A549 (cell line): ENCODE measurements at regions not wholly inside any gene's neighbourhood (a gene's known extent, or its start where the extent isn't known, plus 50 kb on each side); places are given as distances from the start of the nearest gene placed in this dataset.

ENCODE experiments used
- ATAC-seq, 2 experiments: fragments of 200-7000 bp in 1 of 2; fragments of >200 bp in 1 of 2; cut with Nextera tagmentation in 1 of 2; cut with Tn5 transposase in 1 of 2; 3 replicates each; pipeline versions ENCODE4 v1.8.0 to v1.9.1; 2018 to 2020; ENCODE audit warnings: mild to moderate bottlenecking in 1 of 2, moderate library complexity in 1 of 2
- CTCF ChIA-PET: fragments of 300-600 bp; sonication (Branson Sonifier 250); formaldehyde crosslinking; extraction: SDS; loops from one replicate; lab custom pipeline; 2021; ENCODE audit warnings: antibody characterized with exemption, inconsistent platforms; lab: Yijun Ruan, JAX
- POLR2A ChIA-PET: fragments of 350-600 bp; formaldehyde crosslinking; extraction: SDS; loops from one replicate; lab custom pipeline; 2021; ENCODE audit warnings: antibody characterized with exemption, inconsistent platforms; lab: Yijun Ruan, JAX
- DNase-seq, 2 experiments: peaks; one replicate each; pipeline versions ENCODE4 v3.0.0 to v3.0.0-alpha.2; 2011 to 2016; ENCODE audit warnings: low read depth in 1 of 2, low spot score in 1 of 2
- FAIRE-seq: peaks from 2 replicates; lab custom pipeline; 2011; peaks lifted over from hg19 to GRCh38; lab: Jason Lieb, UNC
- H3K27ac ChIP-seq, 2 experiments: fragments of >200 bp; sonication (Bioruptor Twin); formaldehyde crosslinking; 3 replicates each; pipeline ENCODE4 v1.5.1; 2016 to 2017
- H3K4me1 ChIP-seq: fragments of >200 bp; sonication (Bioruptor Twin); formaldehyde crosslinking; 3 replicates; pipeline ENCODE4 v1.6.1; 2016
- H3K4me2 ChIP-seq: fragments of >200 bp; sonication (Bioruptor Twin); formaldehyde crosslinking; 3 replicates; pipeline ENCODE4 v1.6.1; 2016
- H3K4me3 ChIP-seq: fragments of >200 bp; sonication (Bioruptor Twin); formaldehyde crosslinking; 3 replicates; pipeline ENCODE4 v1.5.1; 2016
- H3K9me3 ChIP-seq: fragments of >200 bp; sonication (Bioruptor Twin); formaldehyde crosslinking; 3 replicates; pipeline ENCODE4 v1.6.1; 2016
- BCL3 ChIP-seq: fragments of >200 bp; sonication (Bioruptor Twin); formaldehyde crosslinking; IDR thresholded peaks from 3 replicates; pipeline ENCODE4 v1.6.1; 2016
- BHLHE40 ChIP-seq: IDR thresholded peaks from 2 replicates; pipeline ENCODE4 v1.6.1; 2012; ENCODE audit warnings: low read depth, low read length, inconsistent platforms
- CBX2 ChIP-seq: fragments of 200-600 bp; sonication (generic); IDR thresholded peaks from 2 replicates; pipeline ENCODE4 v1.6.1; 2016; ENCODE audit warnings: low read depth, mild to moderate bottlenecking, borderline replicate concordance
- EHF ChIP-seq: fragments of 250-450 bp; sonication (Bioruptor Pico); IDR thresholded peaks from 2 replicates; pipeline ENCODE4 v1.5.0; 2020; ENCODE audit warnings: mild to moderate bottlenecking
- ELK1 ChIP-seq: fragments of 150-350 bp; IDR thresholded peaks from 2 replicates; pipeline ENCODE4 v1.6.1; 2014; ENCODE audit warnings: low read depth, mild to moderate bottlenecking, low read length
- FOXS1 ChIP-seq: fragments of 250-450 bp; sonication (Bioruptor Pico); IDR thresholded peaks from 2 replicates; pipeline ENCODE4 v1.5.0; 2020; ENCODE audit warnings: mild to moderate bottlenecking, moderate library complexity
- HEYL ChIP-seq: fragments of 250-450 bp; sonication (Bioruptor Pico); IDR thresholded peaks from 2 replicates; pipeline ENCODE4 v1.8.0; 2021; ENCODE audit warnings: mild to moderate bottlenecking, moderate library complexity
- KDM1A ChIP-seq: fragments of 200-600 bp; sonication (generic); IDR thresholded peaks from 2 replicates; pipeline ENCODE4 v1.6.1; 2016; ENCODE audit warnings: low read depth, mild to moderate bottlenecking
- KDM5A ChIP-seq: fragments of 200-600 bp; sonication (generic); IDR thresholded peaks from 2 replicates; pipeline ENCODE4 v1.6.1; 2016; ENCODE audit warnings: antibody characterized with exemption, mild to moderate bottlenecking
- MAFK ChIP-seq: fragments of 450-650 bp; IDR thresholded peaks from 2 replicates; pipeline ENCODE4 v1.6.1; 2014; ENCODE audit not compliant: partially characterized antibody
- MAX ChIP-seq: IDR thresholded peaks from 2 replicates; pipeline ENCODE4 v1.6.1; 2012
- RAD21 ChIP-seq, 2 experiments: fragments of >200 bp in 1 of 2; sonication (Bioruptor Twin) in 1 of 2; formaldehyde crosslinking in 1 of 2; IDR thresholded peaks in 1 of 2; conservative IDR thresholded peaks in 1 of 2; 2 replicates in 1 of 2; 3 replicates in 1 of 2; pipeline ENCODE4 v1.6.1; 2012 to 2018; ENCODE audit warnings: inconsistent platforms in 1 of 2
- REST ChIP-seq: fragments of 200-600 bp; sonication (generic); IDR thresholded peaks from 2 replicates; pipeline ENCODE4 v1.6.1; 2016; ENCODE audit warnings: antibody characterized with exemption, mild to moderate bottlenecking, moderate library complexity
- SMC3 ChIP-seq: fragments of >200 bp; sonication (Bioruptor Twin); formaldehyde crosslinking; IDR thresholded peaks from 3 replicates; pipeline ENCODE4 v1.6.1; 2018; ENCODE audit warnings: inconsistent platforms
- SREBF2 ChIP-seq: fragments of 450-650 bp; IDR thresholded peaks from 2 replicates; pipeline ENCODE4 v1.6.1; 2014; ENCODE audit warnings: mild to moderate bottlenecking, moderate library complexity
- ZC3H11A ChIP-seq: fragments of 450-650 bp; IDR thresholded peaks from 2 replicates; pipeline ENCODE4 v1.6.1; 2014; ENCODE audit warnings: antibody characterized with exemption, mild to moderate bottlenecking
- ZSCAN20 ChIP-seq: fragments of 250-450 bp; sonication (Bioruptor Pico); IDR thresholded peaks from 2 replicates; pipeline ENCODE4 v1.8.0; 2022; ENCODE audit warnings: mild to moderate bottlenecking, moderate library complexity
- WGBS: methylation state at CpG from one replicate; pipeline ENCODE4 v1.1.6; 2017; ENCODE audit errors: missing lambda C conversion rate; 5-methylcytosine and 5-hydroxymethylcytosine counted together
- TF ChIP-seq, protein P1 (sequence below): fragments of 250-450 bp; sonication (Bioruptor Pico); IDR thresholded peaks from 2 replicates; pipeline ENCODE4 v1.5.0; 2020; ENCODE audit warnings: low read depth, mild to moderate bottlenecking, moderate library complexity

- TF ChIP-seq BCL3 (no peak), ZSCAN20 (no peak), ELK1 (no peak), EHF (CRISPR knock-in tag) (no peak), BHLHE40 (no peak), KDM1A (no peak), REST (no peak), FOXS1 (CRISPR knock-in tag) (no peak), CBX2 (no peak), ZC3H11A (no peak)
These were observed 543.5 kb upstream of the PCDH10 start (continued) for GRCh38 chr4:132605551-132605950.

DNA sequence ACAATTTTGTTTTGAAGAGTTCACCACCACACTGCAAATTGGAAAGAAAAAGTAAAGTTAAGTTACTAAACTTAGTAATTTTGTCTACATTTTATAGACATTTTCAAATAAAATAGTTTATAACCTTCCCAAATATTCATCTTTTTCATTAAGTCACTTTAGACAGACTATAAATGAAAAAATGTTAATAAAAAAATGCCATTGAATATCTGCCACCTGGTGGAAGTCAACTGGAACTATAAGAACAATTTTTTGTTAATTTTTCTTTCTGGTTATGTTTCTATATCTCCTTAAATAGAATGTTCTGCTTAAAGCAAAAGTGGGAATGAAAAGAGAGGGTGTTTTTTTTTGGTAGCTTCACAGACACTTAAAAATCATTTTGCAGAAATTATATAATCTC lies 534.4 kb upstream of the PCDH10 start:
- no peak overlapping the region for H3K27ac ChIP-seq
- CTCF ChIA-PET = no interaction called here
- FAIRE-seq (no peak), DNase-seq (no peak), ATAC-seq (no peak)
- TF ChIP-seq SMC3 = peak; percentile 41
- peak; percentile 17 to 30; a peak in 3 of 5 replicates for TF ChIP-seq RAD21 (conservative IDR thresholded peaks at IDR 0.05 in 1 of 2, IDR thresholded peaks at IDR 0.05 in 1 of 2)
- no peak for TF ChIP-seq REST
- POLR2A ChIA-PET = no interaction called here
- no peaks in the 10 kb centered on the region for H3K4me1 ChIP-seq
- no peak overlapping the region for H3K4me3 ChIP-seq
- H3K9me3 ChIP-seq = no peaks in the 10 kb centered on the region
- no peak overlapping the region for H3K4me2 ChIP-seq

DNA sequence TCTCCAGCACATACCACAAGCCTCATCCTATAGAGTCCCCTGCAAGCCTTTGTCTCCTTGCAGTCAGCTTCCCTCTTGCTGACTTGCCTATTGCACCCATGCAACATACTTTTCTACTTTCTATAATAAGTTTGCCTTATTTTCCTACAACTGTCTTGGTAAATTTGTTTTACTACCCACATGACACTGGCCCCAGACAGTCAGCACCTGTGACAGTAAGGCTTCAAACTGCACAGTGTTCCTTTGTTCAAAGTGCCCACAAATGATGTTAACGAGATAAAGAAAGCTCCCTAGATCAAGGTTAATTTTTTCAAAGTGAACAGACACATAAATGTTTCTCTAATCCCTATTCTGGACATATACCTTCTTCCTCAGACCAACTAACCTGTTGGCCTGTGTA lies 529.1 kb upstream of the PCDH10 start:
- WGBS = 14% methylated on average over 1 of the region's 1 CpG
- no peaks in the 10 kb centered on the region for H3K9me3 ChIP-seq
- no peak overlapping the region for H3K4me2 ChIP-seq
- H3K4me1 ChIP-seq = no peaks in the 10 kb centered on the region
- TF ChIP-seq KDM5A (no peak), MAFK (no peak), HEYL (CRISPR knock-in tag) (no peak), RAD21 (conservative IDR thresholded peaks at IDR 0.05 in 1 of 2, IDR thresholded peaks at IDR 0.05 in 1 of 2) (no peak), SREBF2 (no peak), MAX (no peak)
- TF ChIP-seq, protein P1, sequence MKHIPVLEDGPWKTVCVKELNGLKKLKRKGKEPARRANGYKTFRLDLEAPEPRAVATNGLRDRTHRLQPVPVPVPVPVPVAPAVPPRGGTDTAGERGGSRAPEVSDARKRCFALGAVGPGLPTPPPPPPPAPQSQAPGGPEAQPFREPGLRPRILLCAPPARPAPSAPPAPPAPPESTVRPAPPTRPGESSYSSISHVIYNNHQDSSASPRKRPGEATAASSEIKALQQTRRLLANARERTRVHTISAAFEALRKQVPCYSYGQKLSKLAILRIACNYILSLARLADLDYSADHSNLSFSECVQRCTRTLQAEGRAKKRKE (CRISPR knock-in tag) = no peak
- FAIRE-seq = no peak
- H3K27ac ChIP-seq = no peak overlapping the region
- no peak for DNase-seq
- ChIA-PET POLR2A (no interaction called here), CTCF (no interaction called here)
- H3K4me3 ChIP-seq = no peak overlapping the region
- ATAC-seq = no peak
